GM19193 (cell line): ENCODE measurements at regions not wholly inside any gene's neighbourhood (a gene's known extent, or its start where the extent isn't known, plus 50 kb on each side); places are given as distances from the start of the nearest gene placed in this dataset.

Experiments used
- POLR2A ChIP-seq: IDR thresholded peaks from 4 replicates; pipeline ENCODE4 v1.6.1; 2011; ENCODE audit not compliant: insufficient read depth, insufficient read length; ENCODE audit errors: extremely low read depth

- no peak for TF ChIP-seq POLR2A
Observed at GRCh38 chr13:104321756-104322155, 1255.5 kb upstream of the SLC10A2 start.

GRCh38 chr13:104320446-104320845 lies 1254.2 kb upstream of the SLC10A2 start:
- no peak for TF ChIP-seq POLR2A

DNA sequence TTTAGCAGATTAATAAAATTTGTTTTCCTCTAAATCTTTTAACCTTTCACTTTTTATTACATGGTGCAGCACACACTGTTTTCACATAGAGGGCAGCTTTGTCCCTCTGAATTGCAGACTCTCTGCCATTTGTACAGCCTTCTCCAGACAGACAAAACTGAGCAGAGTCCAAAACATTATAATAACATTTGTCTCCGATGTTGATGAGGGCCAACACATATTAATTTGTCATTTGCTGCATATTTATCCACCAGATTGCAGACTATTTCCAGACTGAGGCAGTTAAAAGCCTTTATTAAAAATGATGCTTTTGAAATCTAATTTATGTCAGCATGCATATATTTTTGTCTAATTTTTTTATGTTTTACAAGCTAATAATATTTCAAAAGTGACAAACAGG lies 1251.9 kb upstream of the SLC10A2 start:
- TF ChIP-seq POLR2A = no peak

DNA sequence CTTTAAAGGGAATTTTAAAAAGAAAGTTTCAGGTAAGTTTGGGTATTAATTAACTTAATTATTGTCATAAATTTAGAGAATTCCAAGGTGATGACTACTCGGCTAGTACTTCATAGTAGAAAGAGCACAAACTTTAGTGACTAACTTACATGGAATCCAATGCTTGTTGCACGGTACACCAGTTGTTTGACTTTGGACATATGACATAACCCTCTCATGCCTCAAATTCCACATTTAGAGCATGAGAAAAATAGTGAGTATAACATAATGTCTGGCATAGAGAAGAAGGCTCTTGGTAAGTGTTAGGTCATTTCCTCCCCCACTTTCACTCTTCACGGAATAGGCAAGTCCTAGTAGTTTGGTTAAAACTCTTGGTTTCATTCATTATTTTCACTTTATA lies 1249.4 kb upstream of the SLC10A2 start:
- no peak for TF ChIP-seq POLR2A

DNA sequence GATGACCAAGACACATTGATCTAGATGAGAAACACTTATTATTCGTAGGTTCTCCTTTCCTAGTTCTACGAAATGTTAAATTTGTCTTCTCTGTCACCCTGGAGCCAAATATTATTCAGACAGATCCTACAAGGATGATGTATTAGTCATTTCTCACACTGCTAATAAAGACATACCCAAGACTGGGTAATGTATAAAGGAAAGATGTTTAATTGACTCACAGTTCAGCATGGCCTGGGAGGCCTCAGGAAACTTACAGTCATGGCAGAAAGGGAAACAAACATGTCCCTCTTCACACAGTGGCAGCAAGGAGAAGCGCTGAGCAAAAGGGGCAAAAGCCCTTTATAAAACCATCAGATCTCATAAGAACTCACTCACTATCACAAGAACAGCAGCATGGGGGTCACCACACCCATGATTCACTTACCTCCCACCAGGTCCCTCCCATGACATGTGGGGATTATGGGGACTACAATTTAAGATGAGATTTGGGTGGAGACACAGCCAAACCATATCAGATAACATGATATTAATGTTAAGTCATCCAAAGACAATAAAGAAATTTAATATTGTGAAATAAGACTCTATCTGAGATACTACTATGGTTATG lies 1248.8 kb upstream of the SLC10A2 start:
- no peak for TF ChIP-seq POLR2A

GRCh38 chr13:104314321-104314720 lies 1248.1 kb upstream of the SLC10A2 start:
- no peak for TF ChIP-seq POLR2A

DNA sequence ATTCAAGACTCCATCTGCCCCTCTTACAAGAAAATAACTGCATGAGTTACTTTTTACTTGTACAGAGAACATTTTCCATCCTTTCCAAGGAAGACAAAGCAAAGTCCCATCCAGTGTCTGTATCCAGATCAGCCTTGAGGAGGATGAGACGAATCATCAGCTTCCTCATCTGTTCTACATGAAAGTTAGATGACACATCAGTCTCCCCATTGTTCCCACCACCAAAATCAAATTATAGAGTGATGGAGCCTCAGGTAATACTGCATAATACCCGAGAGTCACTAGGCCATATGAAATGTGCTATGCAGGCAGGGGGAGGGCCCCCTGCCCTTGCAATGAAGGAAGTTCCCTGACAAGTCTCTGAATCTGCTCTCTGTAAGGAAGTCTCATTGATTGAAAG lies 1244.6 kb upstream of the SLC10A2 start:
- TF ChIP-seq POLR2A = no peak

DNA sequence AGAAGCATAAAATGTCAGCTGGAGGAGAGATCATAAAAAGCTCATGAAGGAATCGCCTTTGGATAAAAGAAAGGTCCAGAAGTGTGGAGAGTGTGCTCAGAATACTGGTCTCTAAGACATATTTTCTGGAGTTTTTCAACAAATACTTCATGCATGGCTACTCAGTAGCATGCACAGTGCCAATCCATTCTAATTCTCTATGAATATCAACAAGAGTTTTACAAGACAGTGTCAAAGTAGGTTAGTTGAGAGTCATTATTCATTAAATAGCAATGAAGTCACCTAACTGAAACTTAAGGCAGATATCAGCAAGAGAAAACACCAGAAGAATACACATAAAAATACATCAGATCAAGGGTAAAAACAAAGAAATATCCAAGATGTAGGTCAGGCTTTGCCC lies 1243.2 kb upstream of the SLC10A2 start:
- TF ChIP-seq POLR2A = no peak

DNA sequence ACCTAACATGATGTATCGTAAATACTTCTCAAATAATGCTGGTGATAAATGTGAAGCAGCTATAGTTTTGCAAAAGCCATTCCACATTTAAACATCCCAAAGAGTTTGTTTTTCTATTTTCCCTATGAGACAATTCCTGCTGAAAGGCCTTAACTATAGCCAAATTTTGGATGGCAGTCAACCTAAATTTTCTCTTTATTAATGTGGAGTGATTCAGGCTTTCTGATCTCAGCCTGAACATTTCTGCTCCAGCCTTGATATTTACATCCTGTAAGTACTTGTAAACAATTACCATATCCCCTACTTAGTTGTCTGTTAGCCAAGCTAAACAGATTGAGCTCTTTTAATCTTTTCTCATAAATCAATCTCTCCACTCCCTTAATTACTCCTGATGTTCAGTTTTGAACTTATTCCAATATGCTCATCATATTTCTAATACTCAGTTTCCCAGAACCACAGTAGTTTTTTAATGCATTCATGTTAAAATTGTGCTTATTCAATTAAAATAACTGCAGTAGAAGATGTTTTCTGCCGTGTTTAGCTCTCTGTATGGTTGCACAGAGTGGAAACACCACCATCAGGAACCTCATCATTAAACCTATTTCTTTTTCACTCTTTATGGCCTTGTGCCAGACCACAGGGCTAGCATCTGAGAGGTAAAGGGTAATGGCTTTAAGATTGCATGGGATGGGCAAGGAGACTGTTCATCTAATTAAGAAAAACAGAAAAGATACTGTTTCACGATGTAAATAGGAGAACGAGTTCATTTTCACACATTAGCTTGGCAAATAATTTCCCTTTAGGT lies 1235.2 kb upstream of the SLC10A2 start:
- no peak for TF ChIP-seq POLR2A

GRCh38 chr13:104297075-104297474 lies 1230.9 kb upstream of the SLC10A2 start:
- no peak for TF ChIP-seq POLR2A

- TF ChIP-seq POLR2A = no peak
Observed at GRCh38 chr13:104296286-104296685, 1230.1 kb upstream of the SLC10A2 start.

- no peak for TF ChIP-seq POLR2A
Observed at GRCh38 chr13:104295537-104295936, 1229.3 kb upstream of the SLC10A2 start.

DNA sequence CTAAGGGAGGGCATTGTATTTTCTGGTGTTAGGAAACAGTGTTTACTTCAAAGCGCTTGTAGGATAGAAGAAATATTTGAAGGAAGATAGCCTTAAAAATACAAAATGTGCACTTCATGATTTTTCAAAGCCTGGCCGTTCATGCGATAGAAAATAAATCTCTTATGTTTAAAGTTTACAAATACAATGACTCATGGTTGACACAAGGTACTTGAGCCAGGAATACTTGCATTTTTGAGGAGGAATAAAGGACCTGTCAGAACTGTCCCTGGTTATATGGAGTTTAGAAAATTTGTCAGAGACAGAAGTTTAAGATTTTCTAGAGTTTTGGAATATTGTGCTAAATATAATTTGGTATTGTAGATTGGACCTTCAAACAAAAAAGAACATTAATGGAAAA lies 1223.2 kb upstream of the SLC10A2 start:
- no peak for TF ChIP-seq POLR2A

DNA sequence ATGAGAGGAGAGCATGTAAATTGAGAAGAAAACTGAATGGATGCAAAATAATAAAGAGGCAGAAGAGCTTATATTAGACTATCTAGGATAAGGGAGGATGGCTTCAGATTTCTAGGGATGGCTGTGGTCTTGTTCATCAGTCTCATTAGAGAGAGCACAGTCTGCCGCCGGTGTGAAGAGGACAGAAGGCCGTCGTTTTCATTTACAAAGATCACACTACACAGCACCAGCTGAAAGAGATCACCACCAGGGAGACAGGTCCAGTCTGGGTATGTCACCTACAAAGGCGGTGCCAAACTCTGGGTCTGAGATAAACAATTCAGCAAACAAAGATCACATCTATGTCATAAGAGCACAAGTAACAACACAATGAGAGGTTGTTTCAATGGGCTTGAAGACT lies 1222.3 kb upstream of the SLC10A2 start:
- no peak for TF ChIP-seq POLR2A

DNA sequence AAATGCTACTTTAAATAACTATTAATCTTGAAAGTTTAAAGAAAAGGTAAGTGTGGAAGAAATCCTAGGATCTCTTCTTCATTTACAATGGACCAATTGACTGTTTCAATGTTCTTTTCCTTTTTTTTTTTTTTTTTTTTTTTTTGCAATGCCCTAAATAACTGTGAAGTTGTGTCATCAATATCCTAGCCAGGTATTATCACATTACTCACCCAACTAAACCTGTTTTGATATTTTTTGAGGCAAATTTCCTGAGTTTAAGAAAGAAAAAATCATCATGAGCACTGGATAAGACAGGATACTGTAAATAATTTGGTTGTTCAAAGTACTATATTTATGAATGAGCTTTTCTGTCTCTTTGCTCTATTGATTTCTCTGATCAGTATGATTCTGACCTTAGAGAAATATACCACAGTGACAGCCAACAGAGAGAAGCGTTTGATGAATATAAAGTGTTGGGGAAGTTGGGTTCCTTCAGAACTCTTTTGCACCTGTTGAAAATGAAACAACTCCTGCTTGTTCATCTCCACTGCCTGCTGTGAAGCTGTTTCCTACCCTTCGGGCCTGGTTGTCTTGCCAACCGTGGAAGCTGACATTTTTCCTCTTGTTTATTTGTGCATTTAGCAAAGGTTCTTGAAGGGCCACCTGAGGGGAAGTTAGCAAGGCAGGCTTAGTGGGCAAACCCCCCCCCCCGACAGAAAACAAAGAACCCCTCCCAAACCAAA lies 1220.5 kb upstream of the SLC10A2 start:
- TF ChIP-seq POLR2A = no peak

- no peak for TF ChIP-seq POLR2A
Observed at GRCh38 chr13:104281910-104282309, 1215.7 kb upstream of the SLC10A2 start.
